Fibroblast of skin of back (primary cell): ENCODE measurements at regions not wholly inside any gene's neighbourhood (a gene's known extent, or its start where the extent isn't known, plus 50 kb on each side); places are given as distances from the start of the nearest gene placed in this dataset.
A peak's percentile ranks its signal among the peaks of the same experiment; 100 is the strongest.

Source experiments
- DNase-seq: peaks from one replicate; pipeline ENCODE4 v3.0.0-alpha.2; 2013

DNA sequence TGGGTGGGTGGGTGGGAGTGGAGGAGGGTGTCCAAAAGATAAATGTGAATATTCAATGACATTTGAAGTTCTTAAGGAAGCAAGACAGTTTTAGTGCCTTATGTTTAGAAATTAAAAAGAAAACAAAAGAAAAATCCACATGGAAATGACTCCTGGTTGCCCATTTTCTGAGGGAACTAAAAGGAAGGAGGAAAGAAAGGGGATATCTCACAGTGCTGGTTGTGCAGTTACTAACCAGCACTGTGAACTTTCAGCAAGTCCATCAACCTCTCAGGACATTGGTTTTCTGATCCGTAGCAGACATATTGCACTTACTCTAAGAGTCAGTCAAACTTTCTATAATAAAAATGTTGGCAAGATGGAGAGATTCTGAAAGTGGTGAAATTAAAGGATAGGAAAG lies 431.0 kb upstream of the CLINT1 start:
- no peak for DNase-seq

DNA sequence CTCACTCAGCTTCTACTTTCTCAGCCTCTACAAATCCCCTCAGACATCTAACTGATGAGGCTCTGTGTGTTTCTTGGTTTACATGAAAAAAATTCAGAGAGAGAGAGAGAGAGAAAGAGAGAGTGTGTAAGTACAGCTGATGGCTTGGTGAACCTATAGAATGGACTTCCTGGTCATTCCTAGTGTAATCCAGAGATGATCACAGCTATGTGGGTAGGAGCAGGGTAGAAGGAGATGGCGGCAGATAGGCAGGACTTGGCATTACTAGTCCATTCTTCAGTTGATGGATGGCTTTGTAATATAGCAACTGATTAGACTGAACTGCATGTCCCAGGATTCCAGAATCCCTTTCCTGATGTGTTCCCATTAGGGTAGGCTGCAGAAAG lies 429.3 kb upstream of the CLINT1 start:
- no peak for DNase-seq

DNA sequence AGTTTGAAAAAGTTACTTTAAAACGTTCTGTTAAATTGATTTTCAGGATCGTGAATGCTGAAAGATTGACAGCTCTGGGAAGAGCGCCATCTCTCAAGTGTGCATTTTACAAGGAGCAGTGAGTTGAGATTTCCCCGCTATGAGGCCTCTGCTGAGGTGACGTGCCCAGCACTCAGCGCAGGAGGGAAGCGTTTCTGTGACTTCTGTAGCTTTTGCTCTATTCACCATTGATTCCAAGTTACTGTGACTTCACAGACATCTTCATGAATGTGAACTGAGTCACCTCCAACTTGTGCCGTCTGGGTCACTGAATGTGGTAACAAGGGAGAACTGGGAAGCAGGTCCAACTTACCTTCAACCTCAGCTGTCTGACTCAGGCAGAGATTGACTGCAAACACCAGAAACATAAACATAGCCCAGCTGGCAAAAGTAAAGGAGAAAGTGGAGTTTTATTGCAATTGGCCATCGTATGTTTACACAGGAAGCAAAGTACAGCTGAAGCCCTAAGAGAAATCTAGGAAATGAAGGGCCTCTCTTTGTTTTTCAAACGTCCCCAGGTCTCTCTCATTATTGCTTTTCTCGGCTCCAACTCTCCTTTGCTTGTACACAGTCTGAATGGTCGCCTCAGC lies 428.8 kb upstream of the CLINT1 start:
- peak; percentile 58 for DNase-seq

DNA sequence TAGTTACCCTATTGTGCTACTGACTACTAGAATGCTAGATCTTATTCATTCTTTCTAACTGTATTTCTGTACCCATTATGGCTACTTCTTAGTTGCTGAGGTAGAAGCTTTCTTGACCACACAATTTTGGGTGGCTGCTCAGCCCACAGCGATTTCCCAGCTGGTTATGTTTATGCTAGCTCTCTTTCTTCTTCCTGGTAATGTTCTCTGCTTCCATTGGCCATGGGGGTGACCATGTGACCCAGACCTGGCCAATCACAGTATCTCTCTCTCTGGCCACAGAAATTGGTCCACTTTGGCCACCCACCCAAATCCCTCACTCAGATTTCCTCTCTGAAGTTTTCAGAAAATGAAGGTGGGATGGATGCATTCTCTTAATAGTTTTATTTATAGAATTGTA lies 427.9 kb upstream of the CLINT1 start:
- DNase-seq, result no peak

DNA sequence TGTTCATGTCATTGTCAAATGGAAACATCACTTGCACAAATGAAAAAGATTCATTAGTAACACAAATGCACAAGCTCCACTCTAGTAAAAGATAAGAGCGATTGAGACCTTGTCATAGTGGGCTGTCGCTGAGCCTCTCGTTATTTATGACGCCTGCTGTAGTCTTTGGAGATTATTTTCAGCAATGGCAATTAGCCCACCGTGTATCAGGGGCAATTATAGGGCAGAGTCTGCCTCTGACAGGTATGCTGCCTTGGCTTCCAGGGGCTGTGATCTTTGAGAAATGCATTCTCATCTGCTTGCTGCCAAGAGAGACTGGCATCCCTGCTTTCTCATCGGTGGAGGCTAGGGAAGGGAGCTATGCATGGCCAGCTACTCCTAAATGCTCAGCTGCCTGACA lies 426.8 kb upstream of the CLINT1 start:
- no peak for DNase-seq

DNA sequence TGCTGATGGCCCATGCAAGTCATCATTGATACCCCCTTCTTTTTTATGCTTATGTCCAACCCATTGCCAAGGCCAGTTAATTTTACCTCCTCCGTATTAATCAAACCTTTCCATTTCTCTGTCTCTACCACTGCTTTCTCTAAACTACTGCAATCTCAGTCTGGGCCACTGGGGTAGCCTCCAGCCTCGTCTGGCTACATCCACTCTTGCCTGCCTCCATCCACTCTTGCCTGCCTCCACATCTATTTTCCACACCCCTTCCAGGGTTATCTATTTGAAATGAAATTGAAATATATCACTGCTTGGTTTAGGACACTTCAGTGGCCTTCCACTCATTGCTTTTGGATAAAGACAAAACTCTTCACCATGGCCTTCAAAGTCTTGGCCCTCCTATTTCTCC lies 425.3 kb upstream of the CLINT1 start:
- DNase-seq, result no peak

DNA sequence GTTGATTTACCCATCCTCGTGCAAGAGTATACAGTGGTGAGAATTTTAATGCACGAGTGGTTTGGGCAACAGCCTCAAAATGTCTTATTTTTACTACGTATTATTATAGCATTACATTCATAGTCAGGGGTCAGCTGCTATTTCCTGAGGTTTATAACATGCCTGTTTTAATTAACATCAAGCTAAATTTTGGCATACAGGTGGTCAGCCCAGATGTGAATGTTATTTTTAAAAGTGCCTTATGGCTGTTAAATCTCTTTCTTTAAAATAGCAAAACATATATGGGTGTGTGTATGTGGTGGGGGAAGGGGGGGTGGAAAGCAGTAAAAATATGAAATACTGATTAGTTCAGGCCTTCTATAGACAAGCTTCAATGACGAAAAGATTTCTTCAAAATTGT lies 424.5 kb upstream of the CLINT1 start:
- DNase-seq, result no peak

DNA sequence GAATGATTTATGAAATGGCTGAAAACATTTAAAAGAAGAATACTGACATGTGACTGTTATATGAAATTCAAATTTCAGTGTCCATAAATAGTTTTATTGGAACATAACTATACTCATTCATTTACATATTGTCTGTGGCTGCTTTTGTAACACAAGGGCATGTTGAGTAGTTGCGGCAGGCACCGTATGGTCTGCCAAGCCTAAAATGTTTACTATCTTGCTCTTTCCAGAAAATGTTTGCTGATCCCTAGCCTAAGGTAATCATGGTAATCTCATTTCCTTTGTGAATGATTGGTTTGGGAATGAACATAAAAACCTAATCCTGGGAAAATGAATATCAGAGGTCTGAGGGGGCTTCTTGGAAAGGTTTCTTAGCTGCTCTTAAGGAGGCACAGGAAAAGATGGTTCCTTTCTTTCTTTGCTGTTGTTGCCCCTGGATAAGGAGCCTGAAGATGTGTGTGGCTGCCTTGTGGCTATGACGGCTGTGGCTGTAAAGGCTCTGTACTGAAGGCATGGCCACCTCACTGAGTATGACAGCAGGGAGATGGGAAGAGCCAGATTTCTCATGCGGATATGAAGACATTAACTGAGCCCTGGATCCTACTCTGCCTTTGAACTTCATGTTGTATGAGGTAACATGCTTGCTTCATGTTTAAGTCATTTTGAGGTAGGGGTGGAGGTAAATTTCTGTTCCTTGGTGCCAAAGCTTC lies 419.4 kb upstream of the CLINT1 start:
- DNase-seq, result no peak

DNA sequence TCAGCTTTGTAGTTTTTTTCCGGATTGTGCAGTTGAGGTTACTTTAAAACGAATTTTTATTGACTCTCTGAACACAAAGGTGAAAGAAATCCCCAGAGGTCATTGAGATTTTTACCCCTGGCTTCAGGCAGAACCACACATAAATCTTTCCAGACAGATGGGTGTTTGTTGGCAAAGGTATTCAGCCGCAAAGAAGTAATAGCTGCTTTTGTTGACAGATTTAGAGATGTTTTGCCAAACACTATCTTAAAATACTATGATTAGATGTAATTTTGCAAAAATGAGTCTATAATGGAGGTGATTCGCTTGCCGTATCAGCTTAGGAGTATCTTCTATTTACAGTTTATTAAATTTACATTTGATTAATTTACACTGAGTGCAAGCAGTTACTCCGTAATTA lies 418.3 kb upstream of the CLINT1 start:
- no peak for DNase-seq

DNA sequence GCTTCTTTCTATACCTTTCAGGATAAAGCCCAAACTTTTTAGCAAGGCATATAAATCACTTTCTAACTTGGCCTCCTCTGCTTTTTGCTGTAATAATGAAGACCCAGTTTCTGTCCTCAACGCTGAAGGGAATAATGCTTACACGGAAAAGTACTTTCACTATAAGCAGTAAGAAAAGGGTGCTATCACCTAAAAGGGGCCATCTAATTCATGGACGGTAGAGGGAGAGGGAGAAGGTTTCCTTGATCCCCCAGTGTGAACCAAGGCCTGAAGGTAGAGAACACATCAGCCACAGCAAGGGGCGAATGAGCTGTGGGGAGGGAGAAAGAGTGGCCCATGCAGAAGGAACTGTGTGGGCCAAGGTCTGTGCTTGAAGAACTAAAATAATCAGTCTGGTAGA lies 417.7 kb upstream of the CLINT1 start:
- DNase-seq, result no peak

DNA sequence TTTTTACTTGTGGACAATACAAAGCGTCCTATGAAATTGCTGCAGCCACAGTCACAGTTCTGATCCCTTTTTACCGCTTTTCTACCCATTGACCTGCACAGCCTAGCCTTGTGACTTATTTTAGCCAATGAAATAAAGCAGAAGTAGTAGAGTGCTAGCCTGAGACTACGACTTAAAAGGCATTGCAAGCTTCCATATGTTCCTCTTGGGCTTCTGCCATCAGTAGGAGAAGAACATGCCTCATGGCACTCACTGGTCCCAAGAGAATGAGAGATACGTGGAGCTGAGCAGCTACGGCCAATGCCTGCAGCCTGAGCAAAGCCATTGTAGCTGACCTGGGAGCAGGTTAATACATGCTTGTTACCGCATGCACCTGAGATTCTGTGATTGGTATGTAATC lies 416.6 kb upstream of the CLINT1 start:
- DNase-seq, result peak; percentile 15

DNA sequence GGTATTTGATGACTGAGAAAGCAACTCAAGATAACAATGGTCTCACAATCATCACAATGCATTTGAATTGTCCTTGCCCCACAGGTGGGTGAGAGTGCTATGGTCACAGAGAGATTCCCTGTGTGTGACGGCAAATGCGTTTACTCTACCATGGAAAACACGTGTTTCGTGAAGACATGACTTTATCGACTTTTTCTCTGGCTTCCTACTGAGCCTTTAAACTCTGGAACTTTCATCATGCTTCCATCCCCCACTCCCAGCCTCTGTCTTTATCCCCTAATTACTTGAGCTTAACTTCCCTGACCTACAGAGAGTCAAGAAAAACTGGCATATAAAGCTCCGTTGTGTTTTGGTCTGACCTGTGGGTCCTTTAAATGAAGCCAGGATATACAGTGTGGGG lies 414.1 kb upstream of the CLINT1 start:
- no peak for DNase-seq

DNA sequence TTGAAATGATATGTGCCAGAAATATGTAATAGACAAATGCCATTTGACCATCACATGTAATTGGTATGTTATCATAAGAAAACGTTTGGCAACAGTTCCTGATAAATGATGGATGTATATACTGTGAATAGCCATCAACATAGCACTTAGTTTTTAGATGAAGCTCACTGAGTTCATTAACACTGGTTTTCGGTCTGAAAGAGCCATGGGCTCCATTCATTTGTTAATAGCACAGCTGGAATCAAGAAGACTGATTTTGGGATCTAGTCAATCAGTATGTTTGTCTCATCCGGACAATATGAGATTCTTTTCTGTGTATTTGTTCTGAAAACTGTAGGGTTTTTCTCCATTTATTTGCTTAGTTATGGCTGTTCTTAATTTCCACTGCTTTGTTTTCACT lies 413.5 kb upstream of the CLINT1 start:
- DNase-seq, result peak; percentile 5

DNA sequence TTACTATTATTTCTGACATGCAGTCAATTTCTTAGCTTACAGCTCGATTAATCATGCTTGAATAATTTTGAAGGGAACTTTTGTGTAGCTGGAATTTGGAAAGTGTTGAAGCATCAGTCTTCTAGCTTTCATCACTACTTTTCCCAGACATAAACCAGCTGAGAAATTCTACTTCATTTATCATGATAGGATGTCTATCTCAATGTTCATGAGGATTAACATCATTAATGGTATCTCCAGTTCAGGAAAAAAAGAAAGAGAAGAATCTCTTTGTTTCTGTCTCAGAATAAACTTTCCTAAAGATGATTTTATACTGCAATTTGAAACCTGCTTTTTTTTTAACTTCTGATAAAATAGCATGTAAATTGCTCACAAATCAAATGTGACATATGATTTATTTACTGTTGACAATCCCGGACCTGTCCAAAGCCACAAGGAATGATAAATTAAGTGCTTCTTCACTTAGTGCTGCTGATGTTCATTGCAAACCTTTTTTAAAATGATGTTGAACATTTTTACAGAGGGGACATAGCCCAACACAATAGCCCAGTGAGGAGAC lies 412.1 kb upstream of the CLINT1 start:
- DNase-seq, result no peak

DNA sequence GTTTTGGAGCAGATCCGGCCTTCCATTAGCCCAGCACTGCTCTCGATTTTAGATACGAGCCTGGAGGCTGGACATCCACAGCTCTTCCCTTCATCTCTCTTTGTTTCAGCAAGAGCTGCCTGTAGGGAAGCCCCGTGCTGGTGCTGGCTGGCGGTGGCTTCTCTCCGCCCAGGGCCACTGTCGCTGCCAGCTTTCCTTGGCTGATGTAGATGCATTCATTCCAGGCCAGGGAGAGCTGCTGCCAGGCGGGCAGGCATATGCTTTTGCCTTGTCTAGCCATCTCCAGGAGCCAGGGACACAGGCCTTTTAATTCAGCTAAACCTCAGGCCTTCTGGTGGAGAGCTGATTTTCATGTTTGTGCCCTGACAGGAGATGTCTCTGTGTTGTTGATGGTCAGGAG lies 409.3 kb upstream of the CLINT1 start:
- DNase-seq, result no peak

DNA sequence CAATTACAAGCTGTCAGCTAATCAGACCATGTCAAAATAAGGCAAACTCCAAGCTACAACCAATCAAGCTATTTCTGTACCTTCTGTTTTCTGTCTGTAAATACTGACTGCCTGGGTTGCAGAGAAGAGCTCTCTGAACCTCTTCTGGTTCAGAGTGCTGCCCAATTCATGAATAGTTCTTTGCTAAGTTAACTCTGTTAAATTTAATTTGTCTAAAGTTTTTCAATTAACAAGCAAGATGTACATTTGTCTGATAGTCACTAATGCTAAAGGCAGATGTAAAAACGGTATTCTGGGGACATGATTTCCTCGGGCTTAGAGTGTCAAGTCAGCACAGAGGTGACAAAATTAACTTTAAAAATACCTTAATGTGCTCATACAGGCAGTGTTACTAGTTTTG lies 408.3 kb upstream of the CLINT1 start:
- no peak for DNase-seq

DNA sequence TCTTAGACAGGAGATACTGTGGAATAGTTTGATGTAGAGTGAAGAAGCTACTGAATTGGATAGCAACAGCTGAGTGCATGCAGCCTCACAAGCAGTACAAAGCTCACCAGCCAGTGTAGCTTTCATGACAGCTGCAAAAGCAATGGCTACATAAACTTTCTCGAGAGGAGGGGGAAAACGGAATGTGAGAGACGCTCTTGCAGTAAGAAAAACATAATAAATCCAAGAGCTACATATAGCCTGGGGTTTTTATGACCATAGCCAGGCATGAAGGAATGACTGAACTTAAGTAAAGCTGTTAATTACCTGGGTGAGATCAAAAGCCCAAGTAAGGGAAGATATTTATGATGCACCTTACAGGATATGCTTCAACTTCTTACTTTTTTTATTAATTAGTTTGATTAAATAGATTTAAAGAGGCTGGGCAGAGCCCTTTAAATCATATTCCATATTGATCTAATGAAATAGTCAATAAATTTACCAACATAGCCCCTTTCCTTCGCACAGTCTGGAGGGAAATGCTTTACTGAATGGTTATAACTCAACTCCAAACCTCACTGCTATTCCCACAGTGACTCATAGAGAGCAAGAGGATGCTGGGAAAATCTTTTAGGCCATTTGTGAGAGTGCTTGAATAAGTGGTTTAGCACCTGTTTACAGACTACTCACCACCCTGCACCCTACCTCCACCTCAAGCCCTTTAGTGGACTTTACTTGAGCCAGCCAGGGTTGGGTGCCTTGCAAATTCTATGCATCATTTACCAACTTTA lies 407.2 kb upstream of the CLINT1 start:
- no peak for DNase-seq

DNA sequence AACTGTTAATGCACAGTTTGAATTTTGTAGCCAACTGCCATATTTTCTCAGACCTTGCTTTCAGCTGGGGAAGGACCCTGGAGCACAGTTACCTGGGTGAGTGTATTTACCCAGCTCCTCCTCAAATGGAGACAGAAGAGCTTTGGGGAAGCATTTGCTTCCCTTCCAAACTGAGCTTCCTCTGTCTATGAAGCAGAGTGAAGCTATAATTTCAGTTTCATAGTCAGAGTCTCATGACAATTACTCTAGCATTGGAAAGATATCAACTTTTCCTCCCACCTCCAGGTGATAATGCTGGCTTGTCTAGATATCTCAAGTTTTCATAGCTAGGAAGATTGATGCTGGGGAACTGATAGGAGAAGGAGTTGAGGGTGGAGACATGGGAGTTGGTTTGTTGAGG lies 406.4 kb upstream of the CLINT1 start:
- DNase-seq, result no peak

DNA sequence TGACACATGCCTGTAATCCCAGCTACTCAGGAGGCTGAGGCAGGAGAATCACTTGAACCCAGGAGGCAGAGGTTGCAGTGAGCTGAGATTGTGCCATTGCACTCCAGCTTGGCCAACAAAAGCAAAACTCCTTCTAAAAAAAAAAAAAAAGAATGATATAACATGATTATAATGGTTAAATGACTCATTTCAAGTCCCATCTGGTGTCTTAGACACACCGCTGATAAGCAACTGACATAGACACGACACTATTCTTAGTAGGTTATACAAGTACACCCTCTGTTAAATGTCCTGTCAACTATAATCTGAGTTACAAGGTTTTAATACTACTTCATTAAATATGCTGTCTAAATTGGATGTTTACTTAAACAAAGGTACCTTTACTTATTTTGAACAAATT lies 405.3 kb upstream of the CLINT1 start:
- DNase-seq, result peak; percentile 21

DNA sequence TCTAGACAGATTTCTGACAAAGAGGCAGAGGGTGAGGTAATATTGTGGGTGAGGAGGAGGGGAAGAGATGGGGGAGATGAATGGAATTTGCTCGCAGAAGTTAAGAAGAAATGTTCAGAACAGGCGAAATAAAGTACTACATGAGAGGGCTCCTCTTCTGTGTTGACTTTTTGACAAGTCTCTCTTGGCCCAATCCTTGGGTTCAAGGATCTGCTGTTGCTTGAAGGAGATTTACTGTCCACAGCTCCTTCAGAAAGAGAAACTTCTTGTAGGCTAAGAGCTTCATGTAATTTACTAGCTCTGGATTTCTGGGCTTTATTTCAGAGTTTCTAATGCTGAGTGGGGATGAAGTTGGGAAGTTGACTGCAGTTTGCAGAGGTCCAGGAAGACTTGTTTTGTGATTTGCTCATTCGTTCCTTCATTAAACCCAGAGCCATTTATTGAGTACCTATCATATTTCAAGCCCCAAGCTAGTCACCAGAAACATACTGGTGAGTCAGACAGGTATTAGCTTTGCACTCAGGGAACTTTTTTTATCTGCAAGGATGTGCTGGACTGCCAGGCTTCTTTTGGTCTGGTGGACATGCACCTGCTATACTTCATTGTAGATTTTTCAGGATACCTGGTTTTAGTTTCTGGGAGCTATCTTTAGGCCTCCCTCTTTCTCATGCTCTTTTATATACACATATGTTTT lies 402.9 kb upstream of the CLINT1 start:
- DNase-seq, result no peak

DNA sequence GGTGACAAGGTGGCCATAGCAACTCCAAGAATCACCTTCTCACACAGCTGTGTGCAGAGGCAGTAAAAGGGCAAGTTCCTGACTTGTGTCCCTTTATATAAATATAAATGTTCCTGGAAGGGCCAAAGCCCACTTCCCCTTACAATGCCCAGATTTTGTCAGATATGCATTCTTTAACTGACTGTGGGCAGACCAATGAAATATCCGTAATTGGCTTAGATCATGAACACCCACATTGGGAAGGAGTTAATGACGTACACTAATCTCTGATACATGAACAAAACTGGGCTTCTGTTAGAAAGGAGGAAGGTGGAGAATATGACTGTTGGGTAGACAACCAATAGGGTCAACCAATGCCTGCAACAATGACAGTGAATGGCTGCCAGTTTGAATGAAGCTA lies 397.2 kb upstream of the CLINT1 start:
- no peak for DNase-seq

DNA sequence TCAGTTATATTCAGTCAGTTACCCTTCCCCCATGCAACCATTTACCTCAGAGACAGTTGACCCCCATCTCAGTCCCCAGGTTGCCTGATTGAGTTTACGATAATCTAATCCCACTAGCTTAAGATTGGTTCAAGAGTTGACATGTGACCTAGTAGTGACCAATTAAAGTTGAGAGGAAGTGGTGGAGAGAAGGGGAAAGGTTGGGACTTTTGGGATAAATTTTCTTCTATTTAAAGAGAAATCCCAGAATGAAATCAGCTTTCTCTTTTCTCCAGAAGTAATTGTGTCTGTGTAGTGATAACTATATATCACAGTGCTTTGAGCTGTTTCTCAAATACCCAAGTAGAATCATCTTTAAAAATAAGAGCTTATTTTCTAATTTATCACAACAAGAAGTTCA lies 396.7 kb upstream of the CLINT1 start:
- DNase-seq, result no peak

DNA sequence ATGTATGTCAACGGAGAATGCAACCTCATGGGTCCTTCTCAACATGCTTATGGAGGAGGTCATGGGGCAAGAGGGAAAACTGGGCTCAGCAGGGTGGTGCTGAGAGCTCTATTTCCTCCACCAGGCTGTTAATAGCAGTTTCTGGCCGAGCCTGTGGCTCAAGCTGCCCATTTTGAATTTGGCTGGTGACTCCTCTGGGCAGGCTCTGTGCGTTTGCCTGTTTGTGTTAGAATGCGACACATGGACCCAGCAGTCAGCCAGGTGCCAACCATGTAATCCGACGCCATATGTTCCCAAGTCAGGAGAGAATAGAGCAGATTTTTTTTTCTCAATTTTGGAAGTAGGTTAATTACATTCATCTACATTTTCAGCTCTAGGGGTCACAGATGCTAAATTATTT lies 387.7 kb upstream of the CLINT1 start:
- DNase-seq, result no peak
